ENCODE measurements at regions not wholly inside any gene's neighbourhood (a gene's known extent, or its start where the extent isn't known, plus 50 kb on each side); places are given as distances from the start of the nearest gene placed in this dataset.

- WGBS, 5 donors = 70 to 89% (median 84%) methylated on average over 3 of the region's 3 CpGs
- Histone ChIP-seq H3K4me1 (no peaks in the 10 kb centered on the region), H3K9me3 (peaks cover 0 to 3% (median 0%) of the 10 kb centered on the region in 4 donors), H3K27ac (no peak overlapping the region), H3K27me3 (no peaks in the 10 kb centered on the region), H3K36me3 (no peaks in the 10 kb centered on the region), H3K4me3 (no peak overlapping the region)
- TF ChIP-seq POLR2AphosphoS5 (IDR thresholded peaks at IDR 0.05) (no peak), POLR2A (IDR thresholded peaks at IDR 0.05) (no peak), CTCF (IDR thresholded peaks at IDR 0.05) (no peak), EP300 (IDR thresholded peaks at IDR 0.05) (no peak)
- no peak for DNase-seq
- intact Hi-C loops (cut with DNase I; ENCODE audit: low total_unique reads) = no loop called here
Measured at GRCh38 chr4:163852246-163852645, 357.8 kb downstream of the TMA16 start.

GRCh38 chr4:163857903-163858302, 363.4 kb downstream of the TMA16 start:
- H3K4me3 ChIP-seq = no peak overlapping the region
- WGBS, 5 donors = 51 to 67% (median 55%) methylated on average over 3 of the region's 3 CpGs
- no peak for DNase-seq
- no peak overlapping the region for H3K27ac ChIP-seq
- no peak for TF ChIP-seq CTCF (IDR thresholded peaks at IDR 0.05)
- TF ChIP-seq EP300 (IDR thresholded peaks at IDR 0.05) = no peak
- no peak for TF ChIP-seq POLR2A (IDR thresholded peaks at IDR 0.05)
- no peak for TF ChIP-seq POLR2AphosphoS5 (IDR thresholded peaks at IDR 0.05)
- no peaks in the 10 kb centered on the region for H3K4me1 ChIP-seq
- no peaks in the 10 kb centered on the region for H3K27me3 ChIP-seq
- intact Hi-C loops (cut with DNase I; ENCODE audit: low total_unique reads) = no loop called here
- H3K9me3 ChIP-seq = no peaks in the 10 kb centered on the region
- H3K36me3 ChIP-seq = no peaks in the 10 kb centered on the region

- no peak overlapping the region for H3K4me3 ChIP-seq
- WGBS, 5 donors = 49 to 67% (median 58%) methylated on average over 3 of the region's 3 CpGs
- TF ChIP-seq CTCF (IDR thresholded peaks at IDR 0.05) = no peak
Measured at GRCh38 chr4:163858515-163858914, 364.0 kb downstream of the TMA16 start.

GRCh38 chr4:163863082-163863481, 368.6 kb downstream of the TMA16 start:
- no peaks in the 10 kb centered on the region for H3K4me1 ChIP-seq
- TF ChIP-seq CTCF (IDR thresholded peaks at IDR 0.05) = no peak
- TF ChIP-seq EP300 (IDR thresholded peaks at IDR 0.05) = no peak
- no peak for TF ChIP-seq POLR2A (IDR thresholded peaks at IDR 0.05)
- no peak for TF ChIP-seq POLR2AphosphoS5 (IDR thresholded peaks at IDR 0.05)
- no peaks in the 10 kb centered on the region for H3K27me3 ChIP-seq
- H3K36me3 ChIP-seq = no peaks in the 10 kb centered on the region
- H3K9me3 ChIP-seq = no peaks in the 10 kb centered on the region
- no peak for DNase-seq
- WGBS, 5 donors = 46 to 59% (median 56%) methylated on average over 2 of the region's 2 CpGs
- H3K27ac ChIP-seq = no peak overlapping the region
- no peak overlapping the region for H3K4me3 ChIP-seq
- intact Hi-C loops (cut with DNase I; ENCODE audit: low total_unique reads) = no loop called here

More at GRCh38 chr4:163858515-163858914, 364.0 kb downstream of the TMA16 start:
- H3K9me3 ChIP-seq = no peaks in the 10 kb centered on the region
- no peak overlapping the region for H3K27ac ChIP-seq
- no peaks in the 10 kb centered on the region for H3K27me3 ChIP-seq
- no peaks in the 10 kb centered on the region for H3K36me3 ChIP-seq
- DNase-seq = no peak
- H3K4me1 ChIP-seq = no peaks in the 10 kb centered on the region
- intact Hi-C loops (cut with DNase I; ENCODE audit: low total_unique reads) = no loop called here

Data from stomach (tissue), 8 donors.